ENCODE measurements at regions not wholly inside any gene's neighbourhood (a gene's known extent, or its start where the extent isn't known, plus 50 kb on each side); places are given as distances from the start of the nearest gene placed in this dataset.

DNA sequence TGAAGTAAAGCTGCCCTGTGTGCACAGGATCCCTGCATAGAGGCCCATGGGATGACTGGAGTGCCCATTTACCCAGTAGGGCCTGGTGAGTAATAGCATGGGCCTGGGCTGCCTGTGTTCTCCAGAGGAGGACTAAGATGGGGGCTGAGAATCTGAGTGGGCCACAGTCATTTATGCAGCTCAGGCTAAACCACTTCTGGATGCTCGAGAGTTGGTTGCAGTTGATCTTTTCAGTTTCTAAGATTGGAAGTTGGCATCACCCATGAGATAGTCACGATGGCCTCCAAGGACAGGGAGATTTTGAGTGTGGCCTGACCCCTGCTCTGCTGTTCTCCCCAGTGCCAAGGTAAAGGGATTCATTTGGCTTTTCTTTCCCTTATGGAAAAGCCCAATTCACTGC lies 179.1 kb upstream of the SPRED2 start:
- TF ChIP-seq, protein P1, sequence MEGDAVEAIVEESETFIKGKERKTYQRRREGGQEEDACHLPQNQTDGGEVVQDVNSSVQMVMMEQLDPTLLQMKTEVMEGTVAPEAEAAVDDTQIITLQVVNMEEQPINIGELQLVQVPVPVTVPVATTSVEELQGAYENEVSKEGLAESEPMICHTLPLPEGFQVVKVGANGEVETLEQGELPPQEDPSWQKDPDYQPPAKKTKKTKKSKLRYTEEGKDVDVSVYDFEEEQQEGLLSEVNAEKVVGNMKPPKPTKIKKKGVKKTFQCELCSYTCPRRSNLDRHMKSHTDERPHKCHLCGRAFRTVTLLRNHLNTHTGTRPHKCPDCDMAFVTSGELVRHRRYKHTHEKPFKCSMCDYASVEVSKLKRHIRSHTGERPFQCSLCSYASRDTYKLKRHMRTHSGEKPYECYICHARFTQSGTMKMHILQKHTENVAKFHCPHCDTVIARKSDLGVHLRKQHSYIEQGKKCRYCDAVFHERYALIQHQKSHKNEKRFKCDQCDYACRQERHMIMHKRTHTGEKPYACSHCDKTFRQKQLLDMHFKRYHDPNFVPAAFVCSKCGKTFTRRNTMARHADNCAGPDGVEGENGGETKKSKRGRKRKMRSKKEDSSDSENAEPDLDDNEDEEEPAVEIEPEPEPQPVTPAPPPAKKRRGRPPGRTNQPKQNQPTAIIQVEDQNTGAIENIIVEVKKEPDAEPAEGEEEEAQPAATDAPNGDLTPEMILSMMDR (IDR thresholded peaks at IDR 0.05): no peak
- TF ChIP-seq ZFX (IDR thresholded peaks at IDR 0.05; ENCODE audit: borderline replicate concordance): no peak
